ENCODE measurements at regions not wholly inside any gene's neighbourhood (a gene's known extent, or its start where the extent isn't known, plus 50 kb on each side); places are given as distances from the start of the nearest gene placed in this dataset.

DNA sequence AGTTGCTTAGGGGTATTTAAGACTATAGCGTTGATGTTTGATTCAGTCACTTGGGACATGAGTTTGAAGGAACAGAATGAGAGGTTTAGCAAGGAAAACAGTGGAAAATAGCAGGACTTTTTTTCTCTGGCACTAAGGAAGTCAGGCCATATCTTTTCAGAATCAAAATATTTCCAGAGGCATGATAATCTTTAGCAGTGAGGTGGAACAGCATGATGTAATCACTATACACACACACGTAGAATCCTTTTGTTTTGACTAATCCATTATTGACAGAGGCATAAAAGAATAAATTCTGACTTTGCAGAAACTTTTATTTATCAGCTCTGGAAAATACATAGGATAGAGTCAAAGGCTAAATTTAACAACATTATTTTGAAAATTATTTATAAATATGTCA is 174.1 kb downstream of the ZPLD1 start:
- ChIA-PET POLR2A (no interaction called here), CTCF (interaction anchor here (0.8 kb wide), 1 partner anchor 75 kb away, joined by 3 read pairs; no protein-coding TSS in a partner anchor)
- DNase-seq (ENCODE audit: extremely low spot score), result no peak
- TF ChIP-seq, protein P1, sequence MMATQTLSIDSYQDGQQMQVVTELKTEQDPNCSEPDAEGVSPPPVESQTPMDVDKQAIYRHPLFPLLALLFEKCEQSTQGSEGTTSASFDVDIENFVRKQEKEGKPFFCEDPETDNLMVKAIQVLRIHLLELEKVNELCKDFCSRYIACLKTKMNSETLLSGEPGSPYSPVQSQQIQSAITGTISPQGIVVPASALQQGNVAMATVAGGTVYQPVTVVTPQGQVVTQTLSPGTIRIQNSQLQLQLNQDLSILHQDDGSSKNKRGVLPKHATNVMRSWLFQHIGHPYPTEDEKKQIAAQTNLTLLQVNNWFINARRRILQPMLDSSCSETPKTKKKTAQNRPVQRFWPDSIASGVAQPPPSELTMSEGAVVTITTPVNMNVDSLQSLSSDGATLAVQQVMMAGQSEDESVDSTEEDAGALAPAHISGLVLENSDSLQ (IDR thresholded peaks at IDR 0.05), result no peak
- TF ChIP-seq SUZ12 (IDR thresholded peaks at IDR 0.05) (no peak), FOXA1 (IDR thresholded peaks at IDR 0.05) (no peak), ARNT (IDR thresholded peaks at IDR 0.05) (no peak), LEF1 (IDR thresholded peaks at IDR 0.05; ENCODE audit: borderline replicate concordance) (no peak), FOXM1 (IDR thresholded peaks at IDR 0.05; ENCODE audit: borderline replicate concordance) (no peak)

DNA sequence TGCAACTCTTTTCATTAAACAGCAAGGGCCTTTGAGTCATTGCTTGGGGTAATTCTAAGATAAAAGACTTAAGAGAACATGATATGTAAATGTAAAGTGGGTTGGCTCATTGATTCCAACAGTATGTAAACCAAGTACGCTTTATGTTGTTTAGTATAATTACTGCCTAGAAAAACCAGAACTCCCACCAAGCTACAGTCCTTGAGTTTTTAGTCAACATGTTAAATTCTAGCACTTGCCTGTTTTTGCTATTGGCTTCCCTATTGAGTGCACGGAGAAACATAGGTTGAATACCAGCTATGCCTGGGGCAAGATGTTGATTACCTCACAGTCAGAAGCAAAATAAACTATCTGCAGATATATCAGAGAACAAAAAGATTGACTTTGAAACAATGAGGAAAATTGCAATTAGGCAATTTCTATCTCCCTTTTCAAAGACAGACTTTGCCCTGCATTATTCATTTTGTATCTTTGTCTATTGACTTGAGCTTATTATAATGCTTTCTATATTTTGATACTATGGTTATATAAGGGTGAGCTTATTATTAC is 179.3 kb downstream of the ZPLD1 start:
- TF ChIP-seq L3MBTL2 (conservative IDR thresholded peaks at IDR 0.05) (no peak), ELF4 (IDR thresholded peaks at IDR 0.05) (no peak), TARDBP (IDR thresholded peaks at IDR 0.05) (no peak), BHLHE40 (IDR thresholded peaks at IDR 0.05; ENCODE audit: borderline replicate concordance) (no peak), NFRKB (IDR thresholded peaks at IDR 0.05) (no peak), SP1 (IDR thresholded peaks at IDR 0.05) (no peak), CTBP1 (IDR thresholded peaks at IDR 0.05; ENCODE audit: borderline replicate concordance) (no peak), FOXM1 (IDR thresholded peaks at IDR 0.05; ENCODE audit: borderline replicate concordance) (no peak), ARNT (IDR thresholded peaks at IDR 0.05) (no peak), FOXA1 (IDR thresholded peaks at IDR 0.05) (no peak), ZNF384 (IDR thresholded peaks at IDR 0.05) (no peak), FOXK2 (IDR thresholded peaks at IDR 0.05) (no peak)
- TF ChIP-seq, protein P1 (IDR thresholded peaks at IDR 0.05), result no peak
- CTCF ChIA-PET, result no interaction called here
- POLR2A ChIA-PET, result no interaction called here
- DNase-seq (ENCODE audit: extremely low spot score), result no peak

DNA sequence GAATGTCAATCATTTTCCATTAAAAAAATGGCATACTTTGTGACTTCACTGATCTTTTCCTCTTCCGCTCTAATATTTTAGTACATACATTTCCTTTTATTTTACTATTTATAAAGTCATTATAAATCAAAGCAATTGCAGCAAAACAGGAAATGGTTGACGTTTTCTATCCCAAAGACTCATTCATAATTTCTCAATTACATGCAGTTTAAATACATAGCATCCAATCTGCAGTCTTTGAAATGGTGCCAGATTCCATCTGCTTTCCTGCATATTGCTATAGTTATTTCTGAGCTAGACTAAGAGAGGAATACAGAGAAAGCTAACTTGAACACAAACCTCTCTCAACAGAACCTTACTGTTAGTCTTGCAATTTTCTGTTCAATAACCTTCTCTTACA is 179.8 kb downstream of the ZPLD1 start:
- ChIA-PET POLR2A (no interaction called here), CTCF (no interaction called here)
- no peak for TF ChIP-seq FOXA1 (IDR thresholded peaks at IDR 0.05)
- no peak for TF ChIP-seq LEF1 (IDR thresholded peaks at IDR 0.05; ENCODE audit: borderline replicate concordance)
- no peak for TF ChIP-seq FOXK2 (IDR thresholded peaks at IDR 0.05)
- no peak for TF ChIP-seq ELF4 (IDR thresholded peaks at IDR 0.05)
- TF ChIP-seq SP1 (IDR thresholded peaks at IDR 0.05), result no peak
- no peak for DNase-seq (ENCODE audit: extremely low spot score)

DNA sequence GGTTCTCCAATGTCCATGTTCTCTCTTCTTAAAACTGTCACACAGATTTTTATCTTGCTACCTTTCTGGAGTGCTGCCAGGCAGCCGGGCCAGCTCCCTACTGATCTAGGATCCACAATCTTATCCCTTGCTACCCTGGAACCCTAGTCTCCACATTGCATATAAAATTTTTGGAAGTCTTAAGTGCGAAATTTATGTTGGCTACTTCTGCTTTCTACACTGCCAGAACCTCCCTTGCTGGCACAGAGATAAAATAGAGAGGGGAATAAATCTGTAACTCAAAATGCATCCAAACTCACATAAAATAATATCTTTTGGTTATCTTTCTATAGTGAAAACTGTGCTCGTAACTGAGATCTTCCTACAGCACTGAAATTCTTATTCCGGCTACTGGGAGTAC is 182.6 kb downstream of the ZPLD1 start:
- TF ChIP-seq L3MBTL2 (conservative IDR thresholded peaks at IDR 0.05), result no peak
- no peak for TF ChIP-seq LEF1 (IDR thresholded peaks at IDR 0.05; ENCODE audit: borderline replicate concordance)
- TF ChIP-seq, protein P1 (IDR thresholded peaks at IDR 0.05), result no peak
- no peak for TF ChIP-seq ELF4 (IDR thresholded peaks at IDR 0.05)
- TF ChIP-seq TARDBP (IDR thresholded peaks at IDR 0.05), result no peak
- TF ChIP-seq SP1 (IDR thresholded peaks at IDR 0.05), result no peak
- no peak for TF ChIP-seq CTBP1 (IDR thresholded peaks at IDR 0.05; ENCODE audit: borderline replicate concordance)
- TF ChIP-seq ARNT (IDR thresholded peaks at IDR 0.05), result no peak
- no peak for TF ChIP-seq NFRKB (IDR thresholded peaks at IDR 0.05)
- no peak for TF ChIP-seq FOXK2 (IDR thresholded peaks at IDR 0.05)
- TF ChIP-seq SUZ12 (IDR thresholded peaks at IDR 0.05), result no peak
- TF ChIP-seq HDGF (IDR thresholded peaks at IDR 0.05; ENCODE audit: borderline replicate concordance), result no peak
- TF ChIP-seq FOXM1 (IDR thresholded peaks at IDR 0.05; ENCODE audit: borderline replicate concordance), result no peak
- no peak for TF ChIP-seq BHLHE40 (IDR thresholded peaks at IDR 0.05; ENCODE audit: borderline replicate concordance)
- TF ChIP-seq ZNF384 (IDR thresholded peaks at IDR 0.05), result no peak
- no peak for TF ChIP-seq FOXA1 (IDR thresholded peaks at IDR 0.05)
- ChIA-PET CTCF (no interaction called here), POLR2A (no interaction called here)
- no peak for DNase-seq (ENCODE audit: extremely low spot score)

DNA sequence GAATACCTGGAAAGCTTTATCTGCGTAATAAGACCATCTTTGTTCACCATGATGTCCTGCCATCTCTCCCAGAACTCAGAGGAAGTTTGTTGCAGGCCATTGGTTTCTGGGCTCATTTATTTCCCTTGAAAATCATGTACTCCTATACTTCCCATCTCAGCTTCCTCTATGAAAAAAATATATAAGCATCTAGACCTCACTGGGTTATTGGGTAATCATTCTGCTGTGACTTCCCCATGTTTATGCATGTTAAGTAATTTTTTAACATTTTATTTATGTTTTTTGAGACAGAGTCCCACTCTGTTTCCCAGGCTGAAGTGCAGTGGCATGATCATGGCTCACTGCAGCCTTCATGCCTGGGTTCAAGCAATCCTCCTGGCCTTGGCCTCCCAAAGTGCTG is 184.5 kb downstream of the ZPLD1 start:
- POLR2A ChIA-PET, result no interaction called here

DNA sequence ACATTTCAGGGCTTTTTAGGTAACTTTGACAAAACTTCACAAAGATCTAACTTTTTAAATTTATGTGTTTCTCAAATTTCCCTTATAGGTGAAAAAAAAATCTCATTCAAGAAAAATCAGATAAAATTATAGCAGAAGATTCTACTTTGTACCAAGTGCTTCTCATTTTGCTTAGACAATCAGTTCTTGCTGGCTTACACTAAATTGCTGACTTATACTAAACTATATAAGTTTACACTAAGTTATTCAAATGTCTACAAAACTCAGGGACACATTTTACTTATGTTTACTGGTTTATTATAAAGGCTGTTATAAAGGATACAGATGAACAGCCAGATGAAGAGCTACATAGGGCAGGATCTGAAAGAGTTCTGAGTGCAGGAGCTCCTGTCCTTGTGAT is 195.1 kb downstream of the ZPLD1 start:
- ChIA-PET CTCF (no interaction called here), POLR2A (no interaction called here)
- DNase-seq (ENCODE audit: extremely low spot score), result no peak
- TF ChIP-seq SUZ12 (IDR thresholded peaks at IDR 0.05) (no peak), ARNT (IDR thresholded peaks at IDR 0.05) (no peak), NFRKB (IDR thresholded peaks at IDR 0.05) (no peak), ELF4 (IDR thresholded peaks at IDR 0.05) (no peak), ZNF384 (IDR thresholded peaks at IDR 0.05) (no peak), BHLHE40 (IDR thresholded peaks at IDR 0.05; ENCODE audit: borderline replicate concordance) (no peak), TARDBP (IDR thresholded peaks at IDR 0.05) (no peak), CTBP1 (IDR thresholded peaks at IDR 0.05; ENCODE audit: borderline replicate concordance) (no peak), SP1 (IDR thresholded peaks at IDR 0.05) (no peak), FOXM1 (IDR thresholded peaks at IDR 0.05; ENCODE audit: borderline replicate concordance) (no peak)
- TF ChIP-seq, protein P1 (IDR thresholded peaks at IDR 0.05), result no peak

More for the DNA sequence above, 184.5 kb downstream of the ZPLD1 start:
- CTCF ChIA-PET, result no interaction called here
- TF ChIP-seq FOXA1 (IDR thresholded peaks at IDR 0.05) (no peak), L3MBTL2 (conservative IDR thresholded peaks at IDR 0.05) (no peak), ZNF384 (IDR thresholded peaks at IDR 0.05) (no peak), FOXK2 (IDR thresholded peaks at IDR 0.05) (no peak), HDGF (IDR thresholded peaks at IDR 0.05; ENCODE audit: borderline replicate concordance) (no peak), ELF4 (IDR thresholded peaks at IDR 0.05) (no peak), BHLHE40 (IDR thresholded peaks at IDR 0.05; ENCODE audit: borderline replicate concordance) (no peak), ARNT (IDR thresholded peaks at IDR 0.05) (no peak), SP1 (IDR thresholded peaks at IDR 0.05) (no peak), CTBP1 (IDR thresholded peaks at IDR 0.05; ENCODE audit: borderline replicate concordance) (no peak)
- TF ChIP-seq, protein P1 (IDR thresholded peaks at IDR 0.05), result no peak
- DNase-seq (ENCODE audit: extremely low spot score), result no peak

All from HEK293T (cell line).